BE2C (cell line): ENCODE measurements at regions not wholly inside any gene's neighbourhood (a gene's known extent, or its start where the extent isn't known, plus 50 kb on each side); places are given as distances from the start of the nearest gene placed in this dataset.

Source experiments
- DNase-seq: peaks from one replicate; pipeline ENCODE4 v3.0.0-alpha.2; 2020
- H3K27me3 ChIP-seq: fragments of 250-450 bp; sonication (Bioruptor Pico); 2 replicates; pipeline ENCODE4 v1.5.1; 2020; ENCODE audit warnings: mild to moderate bottlenecking
- H3K36me3 ChIP-seq: fragments of 250-450 bp; sonication (Bioruptor Pico); 2 replicates; pipeline ENCODE4 v1.5.1; 2020; ENCODE audit warnings: mild to moderate bottlenecking
- H3K4me1 ChIP-seq: fragments of 250-450 bp; sonication (Bioruptor Pico); 2 replicates; pipeline ENCODE4 v1.5.1; 2020
- H3K4me3 ChIP-seq: 2 replicates; pipeline ENCODE4 v1.5.1; 2011; ENCODE audit warnings: low read depth, low read length
- H3K9me3 ChIP-seq: fragments of 250-450 bp; sonication (Bioruptor Pico); 2 replicates; pipeline ENCODE4 v1.5.1; 2020
- CTCF ChIP-seq: IDR thresholded peaks from 2 replicates; pipeline ENCODE4 v1.5.1; 2012; ENCODE audit warnings: mild to moderate bottlenecking, low read depth, low read length

DNA sequence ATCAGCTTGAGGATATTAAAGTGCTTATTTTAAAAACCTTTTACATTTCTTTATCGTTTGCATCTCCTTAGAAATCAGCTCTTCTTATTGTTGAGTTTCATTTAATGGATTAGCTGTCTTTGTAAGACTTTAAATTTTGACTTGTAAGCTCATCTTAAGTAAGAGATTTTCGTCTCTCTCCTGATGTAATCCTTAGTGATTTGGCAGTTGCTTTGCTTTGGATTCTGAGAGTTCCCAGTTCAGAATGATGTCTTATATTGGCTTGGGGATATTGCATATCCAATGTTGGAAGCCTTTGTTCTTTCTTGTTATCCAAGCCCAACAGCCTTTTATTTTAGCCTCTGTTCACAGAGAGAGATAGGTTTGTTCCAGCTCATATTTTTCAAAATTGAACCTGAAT, 212.1 kb downstream of the ARL6IP6 start:
- H3K36me3 ChIP-seq, result no peaks in the 10 kb centered on the region
- H3K4me3 ChIP-seq, result no peak overlapping the region
- H3K27me3 ChIP-seq, result no peaks in the 10 kb centered on the region
- no peaks in the 10 kb centered on the region for H3K9me3 ChIP-seq
- TF ChIP-seq CTCF, result no peak
- H3K4me1 ChIP-seq, result no peaks in the 10 kb centered on the region
- no peak for DNase-seq

- no peak overlapping the region for H3K4me3 ChIP-seq
- no peaks in the 10 kb centered on the region for H3K36me3 ChIP-seq
- H3K27me3 ChIP-seq, result no peaks in the 10 kb centered on the region
- TF ChIP-seq CTCF, result no peak
- no peaks in the 10 kb centered on the region for H3K9me3 ChIP-seq
- no peak for DNase-seq
- no peaks in the 10 kb centered on the region for H3K4me1 ChIP-seq
Observed at GRCh38 chr2:152929628-152930027, 211.2 kb downstream of the ARL6IP6 start.

- Histone ChIP-seq H3K4me1 (no peaks in the 10 kb centered on the region), H3K9me3 (no peaks in the 10 kb centered on the region), H3K36me3 (no peaks in the 10 kb centered on the region), H3K27me3 (no peaks in the 10 kb centered on the region), H3K4me3 (no peak overlapping the region)
- DNase-seq, result peak; percentile 56
- TF ChIP-seq CTCF, result peak; percentile 69
Observed at GRCh38 chr2:152925547-152926448, 207.4 kb downstream of the ARL6IP6 start.

DNA sequence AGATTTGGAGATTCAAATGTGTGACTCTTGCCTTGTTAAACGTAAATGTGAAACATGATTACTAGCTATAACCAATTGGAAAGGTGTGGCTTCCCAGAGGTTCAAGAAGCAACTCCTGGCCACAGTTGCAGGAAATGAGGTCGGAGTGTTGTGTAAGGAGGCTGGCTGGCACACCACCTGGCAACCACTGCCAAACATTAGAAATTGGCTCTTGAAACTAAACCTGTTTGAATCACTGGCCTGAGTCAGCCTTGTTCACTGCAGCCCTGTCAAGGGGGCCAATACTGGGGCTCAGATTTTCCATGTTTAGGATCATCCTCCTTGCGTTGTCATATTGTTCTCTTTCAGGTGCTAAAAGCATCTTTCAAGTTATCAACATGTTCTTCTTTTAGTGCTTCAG, 206.3 kb downstream of the ARL6IP6 start:
- H3K27me3 ChIP-seq, result no peaks in the 10 kb centered on the region
- DNase-seq, result no peak
- H3K4me1 ChIP-seq, result no peaks in the 10 kb centered on the region
- no peak overlapping the region for H3K4me3 ChIP-seq
- no peak for TF ChIP-seq CTCF
- no peaks in the 10 kb centered on the region for H3K9me3 ChIP-seq
- H3K36me3 ChIP-seq, result no peaks in the 10 kb centered on the region

GRCh38 chr2:152924219-152924618, 205.8 kb downstream of the ARL6IP6 start:
- Histone ChIP-seq H3K4me3 (no peak overlapping the region), H3K9me3 (no peaks in the 10 kb centered on the region), H3K27me3 (no peaks in the 10 kb centered on the region), H3K4me1 (no peaks in the 10 kb centered on the region), H3K36me3 (no peaks in the 10 kb centered on the region)
- DNase-seq, result no peak
- TF ChIP-seq CTCF, result no peak

DNA sequence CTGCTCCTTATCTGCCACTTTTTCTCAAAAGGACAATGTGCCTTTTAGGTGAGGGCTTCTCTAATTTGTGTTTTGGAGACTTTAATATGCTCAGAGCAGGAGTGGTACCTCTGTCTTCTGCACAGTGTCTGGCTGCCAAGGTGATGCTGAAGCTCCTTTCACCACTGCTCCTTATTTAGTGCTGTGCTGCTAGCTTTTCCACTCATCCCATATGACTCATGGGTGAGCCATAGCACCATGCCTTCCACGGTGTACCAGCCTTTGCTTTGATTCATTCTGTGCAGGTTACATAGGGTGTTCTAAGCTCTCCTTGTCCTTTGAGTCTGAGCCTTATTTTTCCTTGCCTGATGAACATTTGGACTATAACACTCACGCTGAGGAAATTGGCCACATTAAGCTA, 202.4 kb downstream of the ARL6IP6 start:
- no peaks in the 10 kb centered on the region for H3K27me3 ChIP-seq
- no peak for DNase-seq
- H3K36me3 ChIP-seq, result no peaks in the 10 kb centered on the region
- no peaks in the 10 kb centered on the region for H3K9me3 ChIP-seq
- H3K4me3 ChIP-seq, result no peak overlapping the region
- H3K4me1 ChIP-seq, result no peaks in the 10 kb centered on the region
- TF ChIP-seq CTCF, result no peak
